HUES6 (cell line): ENCODE measurements at regions not wholly inside any gene's neighbourhood (a gene's known extent, or its start where the extent isn't known, plus 50 kb on each side); places are given as distances from the start of the nearest gene placed in this dataset.

Experiments used
- H3K27ac ChIP-seq: 2 replicates; pipeline ENCODE4 v1.7.0; 2013; ENCODE audit warnings: low read depth, mild to moderate bottlenecking, low read length, inconsistent platforms
- H3K27me3 ChIP-seq: 2 replicates; pipeline ENCODE4 v1.6.1; 2013; ENCODE audit warnings: low read length; ENCODE audit not compliant: control insufficient read depth, insufficient read depth
- H3K36me3 ChIP-seq: 2 replicates; pipeline ENCODE4 v1.6.1; 2013; ENCODE audit warnings: low read length; ENCODE audit not compliant: control insufficient read depth, insufficient read depth
- H3K4me1 ChIP-seq: 2 replicates; pipeline ENCODE4 v1.6.1; 2013; ENCODE audit warnings: low read length; ENCODE audit not compliant: control insufficient read depth, insufficient read depth
- H3K4me3 ChIP-seq: 2 replicates; pipeline ENCODE4 v1.5.1; 2013; ENCODE audit warnings: low read depth, low read length
- H3K9ac ChIP-seq: one replicate; pipeline ENCODE4 v1.6.1; 2013; ENCODE audit warnings: mild to moderate bottlenecking, low read length
- H3K9me3 ChIP-seq: 2 replicates; pipeline ENCODE4 v1.6.1; 2013; ENCODE audit warnings: low read depth, low read length; ENCODE audit not compliant: control insufficient read depth, insufficient read depth

DNA sequence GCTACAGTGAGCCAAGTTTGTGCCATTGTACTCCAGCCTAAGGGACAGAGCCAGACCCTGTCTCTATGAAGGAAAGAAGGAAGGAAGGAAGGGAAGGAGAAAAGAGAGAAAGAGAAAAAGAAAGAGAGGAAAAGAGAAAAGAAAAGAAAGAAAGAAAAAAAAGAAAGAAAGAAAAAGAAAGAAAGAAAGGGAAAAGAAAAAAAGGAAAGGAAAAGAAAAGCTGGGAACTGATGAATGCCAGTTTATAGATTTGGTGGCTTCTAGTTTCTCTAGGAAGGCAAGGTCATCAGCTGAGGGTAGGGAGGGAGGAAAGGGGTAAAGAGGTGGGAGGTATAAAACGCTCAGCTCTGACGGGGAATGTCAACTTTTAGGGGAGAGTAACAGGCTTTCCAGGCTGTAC is 62.3 kb upstream of the AKT3 start:
- H3K27me3 ChIP-seq = peaks cover 22% of the 10 kb centered on the region
- no peak overlapping the region for H3K9ac ChIP-seq
- H3K27ac ChIP-seq = no peak overlapping the region

DNA sequence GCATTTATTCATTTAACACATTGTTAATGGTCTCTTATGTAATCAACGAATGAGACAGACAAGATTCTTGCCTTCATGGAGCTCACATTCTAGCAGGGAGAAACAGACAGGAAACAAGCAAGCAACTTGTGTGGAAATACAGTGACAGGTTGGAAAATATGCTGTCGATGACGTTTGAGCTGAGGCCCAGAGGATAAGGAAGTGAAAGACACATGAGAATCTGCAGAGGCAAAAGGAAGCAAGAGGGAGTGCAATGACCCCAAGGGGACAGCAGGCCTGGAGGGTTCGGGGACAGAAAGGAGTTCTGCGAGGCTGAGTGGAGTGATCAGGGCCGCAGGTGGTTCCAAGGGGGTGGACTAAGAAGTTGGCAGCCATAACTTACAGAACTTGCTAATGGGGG is 60.6 kb upstream of the AKT3 start:
- no peaks in the 10 kb centered on the region for H3K9me3 ChIP-seq
- H3K4me3 ChIP-seq = no peak overlapping the region
- H3K4me1 ChIP-seq = no peaks in the 10 kb centered on the region
- peaks cover 5% of the 10 kb centered on the region for H3K27me3 ChIP-seq
- no peaks in the 10 kb centered on the region for H3K36me3 ChIP-seq
- H3K9ac ChIP-seq = no peak overlapping the region
- no peak overlapping the region for H3K27ac ChIP-seq

More for the DNA sequence above, 62.3 kb upstream of the AKT3 start:
- no peak overlapping the region for H3K4me3 ChIP-seq
- peaks cover 3% of the 10 kb centered on the region; the same call in 1 of the 2 replicates for H3K4me1 ChIP-seq
- H3K36me3 ChIP-seq = no peaks in the 10 kb centered on the region
- no peaks in the 10 kb centered on the region for H3K9me3 ChIP-seq

- no peaks in the 10 kb centered on the region for H3K4me1 ChIP-seq
- no peak overlapping the region for H3K4me3 ChIP-seq
- no peaks in the 10 kb centered on the region for H3K9me3 ChIP-seq
- H3K27me3 ChIP-seq = no peaks in the 10 kb centered on the region
- H3K27ac ChIP-seq = no peak overlapping the region
- no peak overlapping the region for H3K9ac ChIP-seq
- no peaks in the 10 kb centered on the region for H3K36me3 ChIP-seq
Measured at GRCh38 chr1:243903895-243904294, 53.9 kb upstream of the AKT3 start.

- no peaks in the 10 kb centered on the region for H3K36me3 ChIP-seq
- H3K4me3 ChIP-seq = no peak overlapping the region
- H3K27me3 ChIP-seq = no peaks in the 10 kb centered on the region
- H3K9ac ChIP-seq = no peak overlapping the region
- H3K9me3 ChIP-seq = no peaks in the 10 kb centered on the region
- H3K27ac ChIP-seq = no peak overlapping the region
- no peaks in the 10 kb centered on the region for H3K4me1 ChIP-seq
Measured at GRCh38 chr1:243903041-243903440, 53.0 kb upstream of the AKT3 start.

DNA sequence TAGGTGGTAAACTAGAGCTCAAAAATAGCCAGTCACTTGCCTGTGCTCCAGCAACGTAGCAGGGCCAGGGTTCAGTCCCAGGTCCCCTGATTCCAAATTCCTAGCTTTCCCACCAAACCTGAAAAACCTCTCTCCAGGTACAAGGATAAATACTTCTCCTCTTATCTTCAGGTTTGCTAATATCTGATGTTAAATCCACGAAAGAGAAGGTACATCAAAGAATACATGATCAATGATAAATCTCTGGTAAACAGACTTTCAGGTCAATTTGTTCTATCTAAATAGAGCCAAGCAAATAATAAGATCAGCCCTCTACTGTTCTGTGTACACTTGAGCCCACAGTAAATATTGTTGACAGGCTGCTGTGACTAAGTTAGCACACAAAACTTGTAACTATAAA is 52.1 kb upstream of the AKT3 start:
- no peaks in the 10 kb centered on the region for H3K27me3 ChIP-seq
- no peaks in the 10 kb centered on the region for H3K36me3 ChIP-seq
- no peaks in the 10 kb centered on the region for H3K9me3 ChIP-seq
- H3K9ac ChIP-seq = no peak overlapping the region
- no peak overlapping the region for H3K4me3 ChIP-seq
- H3K4me1 ChIP-seq = no peaks in the 10 kb centered on the region
- H3K27ac ChIP-seq = no peak overlapping the region
